ENCODE measurements at regions not wholly inside any gene's neighbourhood (a gene's known extent, or its start where the extent isn't known, plus 50 kb on each side); places are given as distances from the start of the nearest gene placed in this dataset.

- no peak for DNase-seq (ENCODE audit: low read depth)
These were observed 388.4 kb downstream of the BCOR start for GRCh38 chrX:39709364-39709763.

- no peak for DNase-seq (ENCODE audit: low read depth)
These were observed 387.9 kb downstream of the BCOR start for GRCh38 chrX:39709812-39710211.

- no peak for DNase-seq (ENCODE audit: low read depth)
These were observed 387.0 kb downstream of the BCOR start for GRCh38 chrX:39710776-39711175.

GRCh38 chrX:39714471-39714870 lies 383.3 kb downstream of the BCOR start:
- no peak for DNase-seq (ENCODE audit: low read depth)

GRCh38 chrX:39716401-39716800 lies 381.4 kb downstream of the BCOR start:
- no peak for DNase-seq (ENCODE audit: low read depth)

GRCh38 chrX:39716802-39717540 lies 380.8 kb downstream of the BCOR start:
- no peak for DNase-seq (ENCODE audit: low read depth)

GRCh38 chrX:39718981-39719380 lies 378.8 kb downstream of the BCOR start:
- DNase-seq (ENCODE audit: low read depth) = no peak

GRCh38 chrX:39720945-39721344 lies 376.8 kb downstream of the BCOR start:
- no peak for DNase-seq (ENCODE audit: low read depth)

GRCh38 chrX:39721566-39722279 lies 376.0 kb downstream of the BCOR start:
- peak; percentile 65 for DNase-seq (ENCODE audit: low read depth)

GRCh38 chrX:39724544-39724943 lies 373.2 kb downstream of the BCOR start:
- DNase-seq (ENCODE audit: low read depth) = no peak

- no peak for DNase-seq (ENCODE audit: low read depth)
These were observed 372.6 kb downstream of the BCOR start for GRCh38 chrX:39725114-39725513.

GRCh38 chrX:39725928-39726619 lies 371.7 kb downstream of the BCOR start:
- DNase-seq (ENCODE audit: low read depth) = peak; percentile 92

GRCh38 chrX:39726771-39727170 lies 371.0 kb downstream of the BCOR start:
- peak; percentile 70 for DNase-seq (ENCODE audit: low read depth)

GRCh38 chrX:39728025-39728424 lies 369.7 kb downstream of the BCOR start:
- DNase-seq (ENCODE audit: low read depth) = peak; percentile 16

GRCh38 chrX:39728852-39729598 lies 368.7 kb downstream of the BCOR start:
- DNase-seq (ENCODE audit: low read depth) = no peak

- DNase-seq (ENCODE audit: low read depth) = no peak
These were observed 367.6 kb downstream of the BCOR start for GRCh38 chrX:39729981-39730661.

- DNase-seq (ENCODE audit: low read depth) = peak; percentile 89
These were observed 367.0 kb downstream of the BCOR start for GRCh38 chrX:39730662-39731329.

- no peak for DNase-seq (ENCODE audit: low read depth)
These were observed 366.5 kb downstream of the BCOR start for GRCh38 chrX:39731330-39731667.

GRCh38 chrX:39731735-39732134 lies 366.0 kb downstream of the BCOR start:
- DNase-seq (ENCODE audit: low read depth) = no peak

GRCh38 chrX:39733745-39734144 lies 364.0 kb downstream of the BCOR start:
- DNase-seq (ENCODE audit: low read depth) = no peak

- DNase-seq (ENCODE audit: low read depth) = no peak
These were observed 363.5 kb downstream of the BCOR start for GRCh38 chrX:39734174-39734776.

All from EH (cell line).